SW480 (cell line): ENCODE measurements at regions not wholly inside any gene's neighbourhood (a gene's known extent, or its start where the extent isn't known, plus 50 kb on each side); places are given as distances from the start of the nearest gene placed in this dataset.

Experiments used
- DNase-seq: peaks from one replicate; pipeline ENCODE4 v3.0.0-alpha.2; 2016; ENCODE audit warnings: low spot score

- no peak for DNase-seq
These were observed 60.3 kb upstream of the RAB11FIP2 start for GRCh38 chr10:118107040-118107439.

GRCh38 chr10:118106426-118106825 lies 59.7 kb upstream of the RAB11FIP2 start:
- DNase-seq: peak; percentile 50

GRCh38 chr10:118102121-118102520 lies 55.4 kb upstream of the RAB11FIP2 start:
- DNase-seq: no peak

- no peak for DNase-seq
These were observed 54.8 kb upstream of the RAB11FIP2 start for GRCh38 chr10:118101501-118101900.
